ENCODE measurements at regions not wholly inside any gene's neighbourhood (a gene's known extent, or its start where the extent isn't known, plus 50 kb on each side); places are given as distances from the start of the nearest gene placed in this dataset.

DNA sequence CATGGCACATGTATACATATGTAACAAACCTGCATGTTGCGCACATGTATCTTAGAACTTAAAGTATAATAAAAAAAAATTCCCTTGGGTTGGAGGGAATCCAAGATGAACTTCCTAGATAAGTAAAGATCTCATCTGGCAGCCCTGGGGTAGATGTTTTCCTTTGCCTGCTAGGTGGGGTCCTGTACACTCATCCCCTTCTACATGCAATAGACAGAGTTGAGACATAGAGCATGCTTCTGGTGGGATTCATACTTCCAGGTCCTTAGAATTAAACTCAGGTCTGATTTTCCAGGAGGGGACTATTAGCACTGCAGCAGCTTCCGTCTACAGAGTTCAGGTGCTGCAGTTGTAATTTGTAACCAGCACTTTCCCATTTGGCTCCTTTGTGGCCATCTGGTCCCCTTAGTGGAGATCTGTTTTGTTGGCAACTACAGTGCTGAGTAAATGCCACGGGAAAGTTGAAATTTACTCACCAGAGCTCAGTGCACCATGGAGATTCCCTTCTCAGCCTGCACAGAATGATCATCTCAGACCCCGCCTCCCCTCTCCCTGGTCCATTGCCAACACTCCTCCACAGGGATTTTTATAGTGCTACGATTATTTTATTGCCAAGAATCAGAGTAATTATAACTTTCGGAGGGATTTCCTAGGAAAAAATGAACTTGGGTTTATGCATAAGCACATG is 220.1 kb upstream of the E2F8 start:
- no peak for DNase-seq

DNA sequence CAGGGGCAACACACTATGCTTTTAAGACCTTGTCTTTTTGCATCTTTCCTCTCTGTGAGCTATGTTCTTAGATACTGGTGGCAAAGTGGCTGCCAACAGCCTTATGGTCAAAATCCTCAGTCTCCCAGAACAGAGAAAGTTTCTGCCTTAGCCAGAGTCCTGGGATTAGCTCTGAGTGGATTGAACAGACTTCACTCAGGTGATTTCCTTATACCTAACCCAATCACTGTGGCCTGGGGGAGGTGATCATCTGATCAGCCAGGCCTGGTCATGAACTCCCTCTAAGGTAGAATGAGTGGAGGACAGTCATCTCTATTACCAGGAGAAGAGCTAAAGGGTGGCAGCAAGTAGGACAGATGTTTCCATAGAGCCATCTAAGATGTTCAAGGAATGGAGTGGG is 218.5 kb upstream of the E2F8 start:
- DNase-seq, result no peak

DNA sequence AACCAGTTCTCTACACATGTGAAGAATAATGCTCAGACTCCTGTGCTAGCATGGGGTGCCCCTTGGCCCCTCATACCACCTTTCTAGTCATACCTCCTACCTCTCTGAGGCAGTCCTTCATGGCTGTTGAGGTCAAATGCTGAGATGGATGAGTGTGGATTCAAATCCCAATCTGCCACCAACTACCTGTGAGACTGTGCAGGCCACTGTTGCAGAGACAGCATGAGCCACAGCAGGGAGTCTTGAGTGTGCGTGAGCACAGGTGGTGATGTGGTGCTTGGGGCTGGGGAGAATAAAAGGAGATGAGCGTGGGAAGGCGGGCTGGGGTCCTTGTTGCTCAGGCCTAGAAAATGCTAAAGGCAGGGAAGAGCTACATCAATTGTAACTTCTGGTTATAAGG is 218.0 kb upstream of the E2F8 start:
- DNase-seq, result no peak

DNA sequence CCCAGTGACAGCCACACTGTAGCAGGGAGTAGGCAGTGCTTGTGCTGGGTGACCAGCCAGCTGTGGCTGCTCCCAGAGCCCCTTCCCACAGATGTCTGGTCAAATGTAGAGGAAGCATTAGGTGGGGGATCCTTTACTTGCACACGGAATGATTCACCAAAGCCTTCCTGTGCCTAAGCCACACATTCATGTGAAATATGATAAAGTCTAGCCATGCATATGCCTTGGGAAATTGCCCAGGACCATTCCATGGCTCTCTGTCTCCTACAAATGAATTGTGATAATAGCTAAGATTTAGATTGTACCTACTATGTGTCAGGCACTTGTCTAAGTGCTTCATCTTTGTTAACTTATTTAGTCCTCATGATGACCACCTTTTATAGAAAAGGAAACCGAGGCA is 217.5 kb upstream of the E2F8 start:
- DNase-seq, result no peak

DNA sequence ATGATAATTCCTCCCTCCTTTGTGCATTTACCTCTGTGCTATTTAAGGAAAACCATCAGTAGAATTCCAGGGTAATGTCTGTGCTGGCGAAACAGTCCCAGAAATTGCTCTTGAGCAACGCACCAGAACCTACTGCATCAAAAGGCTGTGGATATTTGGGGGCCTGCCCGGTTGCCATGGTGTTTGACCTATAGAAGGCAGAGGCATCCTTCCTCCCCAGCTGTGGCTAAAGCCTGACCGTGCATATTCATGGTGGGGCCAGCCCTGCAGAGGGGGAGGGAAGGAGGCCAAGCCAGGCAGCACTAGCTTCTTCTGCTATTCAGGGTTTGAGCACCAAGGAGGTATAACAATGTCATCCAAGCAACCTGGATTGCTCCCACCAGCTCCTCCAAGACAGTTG is 215.0 kb upstream of the E2F8 start:
- no peak for DNase-seq

DNA sequence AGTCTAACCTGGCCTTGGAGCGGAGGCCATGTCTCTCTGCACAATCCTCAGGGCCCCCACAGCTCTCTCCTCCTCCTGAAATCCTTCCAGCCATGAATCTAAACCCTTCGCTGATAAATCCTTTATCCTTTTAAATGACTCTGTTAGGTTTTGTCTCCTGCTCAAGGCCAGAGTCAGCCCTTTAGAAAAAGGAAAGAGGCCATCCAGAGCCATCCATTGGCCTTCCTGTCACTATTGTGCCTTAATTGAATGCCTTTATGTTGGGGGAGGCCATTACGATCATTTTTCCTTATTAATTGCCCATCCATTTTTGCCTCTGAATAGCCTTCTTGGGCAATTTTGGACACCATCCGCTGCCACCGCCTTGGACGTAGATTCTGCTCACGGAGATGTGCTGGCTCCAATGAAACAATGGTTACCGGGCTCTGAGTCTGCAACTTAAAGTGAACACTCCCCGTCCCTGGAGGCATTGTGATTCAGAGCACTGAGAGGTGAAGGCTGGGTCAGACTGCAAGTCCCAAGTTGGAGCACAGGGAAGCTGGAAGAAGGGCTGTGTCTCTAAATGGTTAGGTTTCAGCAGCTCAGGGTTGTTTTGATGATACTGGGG is 213.0 kb upstream of the E2F8 start:
- DNase-seq, result no peak

DNA sequence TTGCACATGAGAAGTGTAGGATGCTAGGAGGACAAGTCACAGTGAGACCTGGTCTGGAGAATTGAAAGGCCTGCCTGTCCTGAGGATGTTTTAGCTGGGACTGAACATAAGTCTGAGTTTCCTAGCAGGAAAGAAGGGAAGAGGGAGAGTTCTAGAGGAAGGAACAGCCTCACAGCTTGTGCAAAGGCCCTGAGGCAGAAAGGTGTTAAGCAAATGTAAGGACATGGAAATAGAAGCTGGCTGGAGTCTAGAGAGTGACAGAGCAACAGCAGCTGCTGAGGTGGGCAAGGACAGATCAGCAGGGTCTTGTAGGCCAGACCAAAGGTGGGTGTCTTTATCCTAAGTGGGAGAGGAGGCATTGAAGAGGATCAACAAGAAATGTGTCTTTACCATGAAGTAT is 210.9 kb upstream of the E2F8 start:
- DNase-seq, result no peak

DNA sequence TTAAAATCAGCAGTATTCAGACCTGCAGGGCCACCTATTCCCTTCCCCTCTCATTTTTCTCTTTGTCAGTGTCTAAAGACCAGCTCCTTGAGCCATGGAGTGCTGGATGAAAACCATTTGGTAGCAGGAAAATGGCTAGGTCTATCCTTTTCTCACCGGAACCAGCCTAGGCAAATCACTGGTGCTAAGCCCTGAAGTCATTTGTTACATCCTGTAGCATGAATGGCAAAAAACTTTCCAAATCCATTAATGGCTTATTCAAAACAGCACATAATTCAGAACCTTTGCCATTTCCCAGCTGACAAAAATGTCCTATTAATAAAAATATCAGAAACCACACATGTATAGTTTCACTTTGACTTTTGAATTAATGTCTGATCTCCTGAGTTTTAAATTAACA is 209.5 kb upstream of the E2F8 start:
- no peak for DNase-seq

DNA sequence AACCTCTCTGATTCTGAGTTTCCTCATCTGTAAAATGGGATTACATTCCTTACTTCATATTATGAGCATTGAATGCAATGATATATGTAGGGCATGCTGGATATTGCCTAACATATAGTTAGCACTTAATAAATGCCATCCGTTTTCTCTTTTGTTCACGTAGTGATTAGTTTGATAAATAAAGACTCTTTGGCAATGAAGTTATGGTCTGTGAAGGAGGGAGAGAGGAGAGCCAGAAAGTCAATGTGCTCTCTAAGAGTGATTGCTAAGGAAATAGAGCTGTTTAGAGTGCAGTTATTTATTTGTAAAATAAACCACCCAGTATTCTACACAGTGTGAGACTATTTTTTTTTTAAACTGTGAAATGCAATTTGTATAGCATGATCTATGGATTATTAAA is 207.9 kb upstream of the E2F8 start:
- no peak for DNase-seq

DNA sequence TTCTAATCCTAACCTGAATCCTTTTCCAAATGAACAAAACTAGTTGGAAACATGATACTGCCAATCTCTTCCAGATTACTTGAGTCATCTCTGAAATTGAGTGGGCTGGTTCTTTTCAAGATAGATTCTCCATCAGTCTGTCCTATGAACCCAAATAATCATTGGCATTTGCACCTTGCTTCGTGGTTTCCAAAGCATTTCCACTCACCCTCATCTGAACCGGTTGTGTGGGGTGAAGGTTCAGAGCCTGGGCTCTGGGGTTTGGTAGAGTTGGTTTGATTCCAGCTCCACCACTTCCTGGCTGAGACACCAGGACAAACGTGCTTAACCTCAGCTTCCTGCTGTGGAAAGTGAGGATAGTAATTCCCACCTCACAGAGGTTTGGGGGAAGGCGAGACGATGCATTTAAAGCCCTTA is 206.4 kb upstream of the E2F8 start:
- no peak for DNase-seq

DNA sequence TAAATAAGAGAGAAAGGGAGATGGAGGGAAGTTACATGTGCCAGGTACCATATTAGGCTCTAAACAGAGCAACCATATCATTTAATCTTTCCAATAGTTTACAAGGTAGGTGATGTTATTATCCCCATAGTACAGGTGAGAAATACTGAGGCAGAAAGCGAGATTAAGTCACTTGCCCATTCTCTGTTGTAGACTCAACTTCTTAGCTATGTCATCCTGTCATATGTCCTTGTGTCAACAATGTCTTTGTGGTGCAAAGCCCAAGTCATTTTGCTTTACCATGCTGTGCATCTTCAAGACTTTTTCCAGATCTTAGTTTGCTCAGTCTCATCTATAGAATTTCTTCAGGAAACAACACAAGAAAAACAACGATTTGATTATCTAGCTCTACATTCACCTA is 205.0 kb upstream of the E2F8 start:
- no peak for DNase-seq

DNA sequence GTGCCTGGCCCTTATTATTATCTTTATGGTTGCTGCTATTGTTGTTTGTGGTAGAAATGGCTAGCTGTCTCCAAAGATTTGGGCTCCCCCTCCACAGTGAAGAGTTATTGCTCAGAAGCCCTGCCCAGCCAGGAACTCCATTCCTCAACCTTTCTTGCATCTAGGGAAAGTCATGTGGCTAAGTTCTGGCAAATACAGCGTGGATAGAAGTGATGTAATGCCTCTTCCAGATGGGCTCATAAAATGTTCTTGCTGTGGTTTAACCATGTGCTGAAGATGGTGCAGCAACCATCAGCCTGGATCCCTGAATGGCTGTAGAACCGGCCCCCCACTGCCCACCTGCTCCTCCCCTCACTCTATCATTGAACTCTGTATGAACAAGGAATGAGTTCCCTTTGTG is 203.5 kb upstream of the E2F8 start:
- no peak for DNase-seq

DNA sequence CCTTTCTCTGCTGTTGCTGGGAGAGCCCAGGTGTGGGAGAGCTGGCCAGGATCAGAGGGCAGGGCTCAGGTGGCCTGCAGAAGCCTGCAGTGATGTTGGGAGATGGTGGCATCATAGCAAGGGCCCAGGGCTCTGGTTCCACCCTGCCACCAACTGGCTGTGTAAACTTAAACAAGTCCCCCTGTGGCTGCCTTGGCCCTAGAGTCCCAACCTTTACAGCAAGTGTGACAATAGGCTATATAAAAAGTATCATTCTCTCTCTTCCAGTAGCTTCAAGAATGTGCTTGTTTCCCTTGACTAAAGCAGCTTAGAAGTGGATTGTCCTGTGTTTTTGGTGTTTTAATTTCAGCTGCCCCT is 201.8 kb upstream of the E2F8 start:
- DNase-seq, result no peak

DNA sequence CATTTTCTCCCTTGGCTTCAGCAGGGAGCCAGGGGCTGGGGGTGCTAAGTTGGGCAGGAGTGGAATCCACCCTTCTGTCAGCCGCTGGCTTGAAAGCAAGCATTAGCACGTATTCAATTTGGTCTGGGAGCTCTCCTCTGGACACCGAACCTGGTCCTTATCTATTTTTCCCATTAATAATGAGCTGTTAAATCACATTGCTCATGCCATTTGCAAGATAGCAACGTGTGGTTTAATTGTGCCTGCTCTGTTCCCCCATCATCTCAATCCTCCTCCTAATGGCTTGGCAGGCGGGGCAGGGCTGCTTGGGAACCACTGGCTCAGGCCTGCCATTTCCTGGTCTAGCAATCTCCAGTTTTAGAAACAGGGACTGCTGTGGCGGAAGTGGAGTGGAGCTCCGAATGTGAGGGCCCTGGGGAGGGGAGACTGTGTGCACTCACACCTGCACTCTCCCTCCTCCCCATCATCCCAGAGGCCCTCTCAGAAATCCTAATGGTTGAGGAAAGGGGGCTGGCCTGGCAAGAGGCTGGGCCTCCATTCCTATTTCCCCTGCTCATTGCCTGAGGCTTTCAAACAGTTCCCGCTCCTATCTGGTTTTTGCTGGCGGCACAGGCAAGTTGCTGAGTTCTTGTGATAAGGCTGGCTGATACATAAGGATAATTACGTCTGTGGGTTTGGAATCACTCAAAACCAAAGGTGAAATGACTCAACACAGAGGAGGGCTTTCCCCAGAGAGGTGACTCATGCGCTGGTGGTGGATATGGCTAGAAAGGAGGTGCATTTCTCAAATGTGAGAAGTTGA is 201.2 kb upstream of the E2F8 start:
- DNase-seq, result peak in 1 of 5 donors; percentile 69

DNA sequence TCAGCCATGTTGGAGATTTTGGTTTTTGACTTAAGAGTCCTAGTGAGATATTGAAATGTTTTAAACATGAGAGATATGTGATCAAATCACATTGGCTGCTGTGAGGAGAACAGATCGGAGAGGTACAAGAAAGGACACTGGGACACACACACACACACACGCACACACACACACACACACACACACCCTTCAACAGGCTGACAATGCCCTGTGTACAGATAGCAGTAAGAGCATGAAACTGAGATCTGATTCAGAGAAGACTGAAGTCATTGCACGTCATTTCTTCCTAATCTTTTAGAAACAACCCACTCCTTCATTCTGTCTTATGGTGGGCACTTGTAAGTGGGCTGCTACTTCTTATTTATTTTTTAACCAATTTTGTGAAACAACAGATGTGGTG is 200.5 kb upstream of the E2F8 start:
- DNase-seq, result no peak

DNA sequence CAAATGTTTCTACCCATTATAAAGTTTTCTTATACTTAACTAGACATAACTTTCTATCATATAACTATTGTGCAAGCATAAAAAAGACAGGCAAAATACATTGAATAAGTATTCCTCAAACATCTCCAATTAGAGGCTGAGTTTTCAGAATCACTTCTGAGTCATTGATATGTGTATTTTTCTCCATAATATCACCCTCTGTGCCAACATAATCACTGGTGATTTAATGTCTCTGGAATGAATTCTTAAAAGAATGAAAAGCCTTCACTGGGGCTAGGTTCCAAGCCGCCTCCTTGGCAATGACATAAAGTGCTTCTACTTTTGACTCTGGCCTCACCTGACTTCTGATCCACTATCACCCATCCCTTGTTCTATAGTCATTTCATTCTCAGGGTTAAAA is 197.0 kb upstream of the E2F8 start:
- no peak for DNase-seq

DNA sequence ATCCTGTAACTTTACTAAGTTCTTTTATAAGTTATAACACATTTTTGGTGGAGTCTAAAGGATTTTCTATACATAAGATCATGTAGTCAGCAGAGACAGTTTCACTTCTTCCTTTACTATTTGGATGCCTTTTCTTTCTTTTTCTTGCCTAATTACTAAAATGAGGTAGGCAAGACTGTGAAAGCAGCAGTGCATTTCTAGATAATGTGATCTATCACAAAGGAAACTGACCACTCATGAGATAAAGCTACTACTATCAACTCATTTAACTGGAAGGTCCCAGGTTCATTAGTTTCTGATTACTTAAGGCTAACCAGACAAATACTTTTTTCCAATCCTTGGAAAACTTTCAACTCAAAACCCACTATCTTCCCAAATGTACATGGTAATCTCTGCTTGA is 196.2 kb upstream of the E2F8 start:
- DNase-seq, result no peak

DNA sequence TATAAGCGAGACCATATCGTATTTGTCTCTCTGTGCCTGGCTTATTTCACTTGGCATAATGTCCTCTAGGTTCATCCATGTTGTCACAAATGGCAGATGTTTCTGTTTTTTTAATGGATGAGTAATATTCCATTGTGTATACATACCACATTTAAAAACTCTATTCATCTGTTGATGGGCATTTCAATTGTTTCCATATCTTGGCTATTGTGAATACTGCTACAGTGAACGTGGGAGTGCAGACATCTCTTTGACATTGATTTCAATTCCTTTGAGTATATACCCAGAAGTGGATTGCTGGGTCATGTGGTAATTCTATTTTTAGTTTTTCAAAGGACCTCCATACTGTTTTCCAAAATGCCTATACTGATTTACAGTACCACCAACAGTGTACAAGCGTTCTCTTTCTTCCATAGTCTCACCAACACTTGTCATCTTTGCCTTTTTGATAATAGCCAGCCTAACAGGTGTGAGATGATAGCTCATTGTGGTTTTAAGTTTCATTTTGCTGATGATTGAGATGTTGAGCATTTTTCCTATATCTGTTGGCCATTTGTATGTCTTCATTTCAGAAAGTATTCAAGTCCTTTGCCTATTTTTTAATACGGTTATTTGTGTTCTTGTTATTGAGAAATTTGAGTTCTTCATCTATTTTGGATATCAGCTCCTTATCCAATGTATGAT is 194.7 kb upstream of the E2F8 start:
- DNase-seq, result no peak

DNA sequence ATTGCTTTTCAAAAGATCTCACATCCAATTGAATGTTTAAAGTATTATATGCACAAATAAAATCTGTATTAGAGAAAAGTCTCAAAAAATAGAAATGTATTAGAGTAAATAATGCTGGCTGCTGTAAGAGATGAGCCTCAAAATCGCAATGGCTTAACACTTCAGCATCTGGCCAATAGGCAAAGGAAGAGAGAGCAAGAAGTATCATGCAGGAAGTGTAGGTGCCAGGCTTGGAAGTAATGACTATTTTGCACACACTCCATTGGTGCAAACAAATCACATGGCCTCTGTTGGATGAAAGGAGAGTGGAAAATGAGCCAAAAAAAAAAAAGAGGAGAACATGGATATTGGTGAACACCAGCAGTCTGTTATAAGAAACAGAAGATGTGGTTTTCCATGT is 193.0 kb upstream of the E2F8 start:
- DNase-seq, result no peak

DNA sequence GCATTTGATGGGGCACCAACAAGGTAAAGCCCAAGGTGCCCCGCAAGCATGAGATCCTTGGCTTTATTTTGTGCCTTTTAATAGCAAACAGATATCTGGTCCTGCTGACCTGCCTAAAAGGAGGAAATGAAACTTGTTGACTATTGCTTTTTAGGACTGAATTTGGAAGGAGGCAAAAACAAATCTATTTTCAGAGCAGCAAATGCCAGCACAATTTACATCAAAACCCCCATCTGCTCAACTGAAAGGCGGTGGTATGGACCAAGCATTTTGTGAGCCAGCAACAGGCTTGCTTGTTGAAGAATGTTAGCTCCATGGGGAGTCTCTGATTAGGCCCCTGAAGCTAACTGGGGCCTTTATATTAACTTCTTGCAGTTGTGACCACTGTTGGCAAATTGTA is 192.6 kb upstream of the E2F8 start:
- DNase-seq, result no peak

DNA sequence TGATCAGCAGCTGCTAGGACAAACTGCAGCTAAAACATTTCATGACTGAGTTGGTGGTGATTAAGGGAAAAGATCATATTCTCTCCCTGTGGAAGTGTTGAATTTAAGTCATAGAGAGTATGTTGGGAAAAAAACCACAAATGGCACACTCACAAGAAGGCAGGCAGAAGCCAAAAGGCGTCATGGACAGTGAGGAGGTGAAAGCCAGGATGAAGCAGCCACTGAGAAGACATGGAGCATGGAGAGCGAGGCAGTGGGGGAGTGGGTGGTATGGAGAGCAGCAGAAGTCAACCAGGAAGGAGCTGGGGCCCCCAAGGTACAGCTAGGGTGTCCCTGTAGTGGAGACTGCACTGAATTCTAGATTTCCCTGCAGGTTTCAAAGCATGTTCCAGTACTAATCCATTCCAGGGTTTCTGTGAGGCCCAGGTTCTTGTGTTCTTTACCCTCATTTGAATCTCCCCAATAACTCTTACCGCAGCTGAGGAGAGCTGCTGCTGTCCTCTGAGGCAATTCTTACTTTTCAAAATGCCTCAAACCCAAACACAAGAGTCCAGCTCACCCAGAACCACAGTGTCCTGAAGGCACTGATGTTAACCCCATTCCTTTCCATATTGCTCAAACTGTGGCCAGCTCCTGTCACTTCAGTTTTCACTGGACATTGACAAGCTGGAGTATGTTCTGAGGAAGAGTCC is 191.8 kb upstream of the E2F8 start:
- DNase-seq, result no peak

DNA sequence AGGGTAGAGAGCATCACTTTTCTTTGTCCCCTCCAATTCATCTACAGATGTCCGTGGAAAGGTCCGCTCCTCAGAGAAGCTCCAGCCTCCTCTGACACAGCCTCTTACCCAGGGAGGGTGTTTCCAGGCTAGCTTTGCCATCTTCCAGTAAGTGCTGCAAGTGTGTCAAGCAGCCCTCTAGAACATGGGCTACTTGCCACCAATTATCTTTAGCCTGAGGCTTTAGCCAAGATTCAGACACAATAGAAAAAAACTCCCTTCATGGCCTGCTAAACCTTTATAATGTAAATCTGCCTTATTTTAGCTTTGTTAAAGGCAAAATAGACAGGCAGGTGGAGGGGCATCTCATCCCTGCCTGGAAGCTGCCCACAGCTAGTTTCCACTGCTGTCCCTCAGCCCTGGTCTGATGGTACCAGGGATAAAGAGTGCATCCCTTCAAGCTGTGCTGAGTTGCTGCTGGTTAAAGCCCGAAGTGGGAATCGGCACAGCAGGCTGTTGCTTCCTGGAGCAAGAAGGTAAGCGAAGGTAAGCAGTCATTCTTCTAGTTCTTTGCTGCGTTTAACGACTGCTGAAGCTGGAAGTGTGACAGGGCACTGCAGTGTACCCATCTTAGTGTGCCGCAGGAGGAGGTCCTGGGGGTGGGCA is 190.1 kb upstream of the E2F8 start:
- no peak for DNase-seq

DNA sequence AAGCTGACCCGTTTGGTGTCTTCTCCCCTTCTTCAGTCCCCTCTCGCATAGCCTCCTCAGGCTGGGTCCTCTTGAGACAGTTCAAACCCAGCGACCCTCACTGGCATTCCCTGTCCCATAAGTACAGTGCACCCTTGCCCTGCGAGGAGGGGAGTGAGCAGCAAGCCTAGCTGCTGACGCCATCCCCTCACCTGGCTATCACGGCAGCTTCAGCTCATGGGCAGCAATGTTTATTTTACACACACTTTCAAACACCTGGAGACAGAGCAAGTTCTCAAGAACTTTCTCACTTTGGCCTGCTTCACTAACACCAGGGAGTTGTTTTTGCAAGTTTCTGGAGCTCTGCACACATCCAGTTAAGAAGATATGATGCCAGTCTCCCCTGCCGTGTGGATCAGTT is 189.6 kb upstream of the E2F8 start:
- DNase-seq, result no peak

Data from T-helper 1 cell (primary cell).